H9 (cell line): ENCODE measurements at regions not wholly inside any gene's neighbourhood (a gene's known extent, or its start where the extent isn't known, plus 50 kb on each side); places are given as distances from the start of the nearest gene placed in this dataset.

Experiments
- DNase-seq: peaks from one replicate; pipeline ENCODE4 v3.0.0-alpha.2; 2017
- H2AFZ ChIP-seq: one replicate; pipeline ENCODE4 v1.6.1; 2013; ENCODE audit warnings: mild to moderate bottlenecking, low read length, control low read depth, moderate library complexity
- H2AK5ac ChIP-seq: 2 replicates; pipeline ENCODE4 v1.6.1; 2013; ENCODE audit warnings: low read length, control low read depth, mixed read lengths; ENCODE audit not compliant: insufficient read length
- H2BK120ac ChIP-seq: one replicate; pipeline ENCODE4 v1.6.1; 2013; ENCODE audit warnings: low read depth, mild to moderate bottlenecking, low read length, control low read depth, inconsistent platforms; ENCODE audit not compliant: poor library complexity, severe bottlenecking
- H2BK12ac ChIP-seq: 2 replicates; pipeline ENCODE4 v1.6.1; 2013; ENCODE audit warnings: low read length, control low read depth, mixed read lengths, low read depth; ENCODE audit not compliant: insufficient read length
- H2BK15ac ChIP-seq: 2 replicates; pipeline ENCODE4 v1.6.1; 2013; ENCODE audit warnings: low read depth, low read length, control low read depth
- H2BK20ac ChIP-seq: one replicate; pipeline ENCODE4 v1.6.1; 2013; ENCODE audit warnings: low read depth, mild to moderate bottlenecking, low read length, control low read depth, inconsistent platforms; ENCODE audit not compliant: poor library complexity, severe bottlenecking
- H2BK5ac ChIP-seq: 2 replicates; pipeline ENCODE4 v1.6.1; 2013; ENCODE audit warnings: low read length, control low read depth, mixed read lengths; ENCODE audit not compliant: insufficient read length
- H3K14ac ChIP-seq: 2 replicates; pipeline ENCODE4 v1.6.1; 2013; ENCODE audit warnings: low read length, control low read depth; ENCODE audit not compliant: insufficient read depth
- H3K18ac ChIP-seq: 2 replicates; pipeline ENCODE4 v1.6.1; 2013; ENCODE audit warnings: low read depth, mild to moderate bottlenecking, mixed read lengths, low read length, control low read depth; ENCODE audit not compliant: insufficient read length
- H3K23ac ChIP-seq: 2 replicates; pipeline ENCODE4 v1.6.1; 2013; ENCODE audit warnings: low read length, control low read depth, mixed read lengths, low read depth; ENCODE audit not compliant: insufficient read length
- H3K23me2 ChIP-seq: 2 replicates; pipeline ENCODE4 v1.6.1; 2013; ENCODE audit warnings: low read depth, mild to moderate bottlenecking, mixed read lengths, low read length, control low read depth; ENCODE audit not compliant: insufficient read length, poor library complexity, severe bottlenecking
- H3K27ac ChIP-seq: 2 replicates; pipeline ENCODE4 v1.5.1; 2013; ENCODE audit warnings: low read length, control low read depth, mixed read lengths, low read depth; ENCODE audit not compliant: insufficient read length
- H3K27me3 ChIP-seq: 2 replicates; pipeline ENCODE4 v1.6.1; 2013; ENCODE audit warnings: low read length, control low read depth, inconsistent platforms; ENCODE audit not compliant: insufficient read depth
- H3K4ac ChIP-seq: 2 replicates; pipeline ENCODE4 v1.6.1; 2013; ENCODE audit warnings: low read depth, mild to moderate bottlenecking, control low read depth, inconsistent platforms, low read length, moderate library complexity
- H3K4me1 ChIP-seq: 2 replicates; pipeline ENCODE4 v1.6.1; 2013; ENCODE audit warnings: low read length, control low read depth, inconsistent platforms; ENCODE audit not compliant: insufficient read depth
- H3K4me2 ChIP-seq: 2 replicates; pipeline ENCODE4 v1.6.1; 2013; ENCODE audit warnings: low read length, control low read depth, mixed read lengths; ENCODE audit not compliant: insufficient read length, insufficient read depth
- H3K56ac ChIP-seq: 2 replicates; pipeline ENCODE4 v1.6.1; 2013; ENCODE audit warnings: low read depth, mild to moderate bottlenecking, mixed read lengths, low read length, control low read depth; ENCODE audit not compliant: insufficient read length
- H3K79me1 ChIP-seq: 2 replicates; pipeline ENCODE4 v1.6.1; 2013; ENCODE audit warnings: low read depth, mild to moderate bottlenecking, moderate library complexity, low read length, control low read depth, inconsistent platforms; ENCODE audit not compliant: insufficient read depth, poor library complexity, severe bottlenecking
- H3K79me2 ChIP-seq: 2 replicates; pipeline ENCODE4 v1.6.1; 2013; ENCODE audit warnings: low read length, control low read depth, inconsistent platforms; ENCODE audit not compliant: insufficient read depth
- H3K9ac ChIP-seq: 2 replicates; pipeline ENCODE4 v1.6.1; 2013; ENCODE audit warnings: low read length, control low read depth, mixed read lengths; ENCODE audit not compliant: insufficient read length; ENCODE audit errors: extremely low read depth
- H3K9me3 ChIP-seq: one replicate; pipeline ENCODE4 v1.6.1; 2013; ENCODE audit warnings: low read depth, low read length, inconsistent platforms; ENCODE audit not compliant: control insufficient read depth
- H3T11ph ChIP-seq: one replicate; pipeline ENCODE4 v1.6.1; 2013; ENCODE audit warnings: mild to moderate bottlenecking, low read length, control low read depth, inconsistent platforms
- H4K20me1 ChIP-seq: one replicate; pipeline ENCODE4 v1.6.1; 2013; ENCODE audit not compliant: control insufficient read depth, insufficient read length, insufficient read depth
- H4K5ac ChIP-seq: 2 replicates; pipeline ENCODE4 v1.6.1; 2013; ENCODE audit warnings: low read depth, mild to moderate bottlenecking, mixed read lengths, low read length, control low read depth; ENCODE audit not compliant: insufficient read length
- H4K8ac ChIP-seq: replicated peaks from 2 replicates; pipeline ENCODE4 v1.6.1; 2013; ENCODE audit warnings: low read length, control low read depth, mixed read lengths, low read depth; ENCODE audit not compliant: insufficient read length
- H4K91ac ChIP-seq: 2 replicates; pipeline ENCODE4 v1.6.1; 2013; ENCODE audit warnings: low read depth, mild to moderate bottlenecking, moderate library complexity, mixed read lengths, low read length, control low read depth; ENCODE audit not compliant: insufficient read length
- H3K27ac Mint-ChIP-seq, 3 experiments: 2 replicates in 2 of 3; 3 replicates in 1 of 3; pipeline ENCODE4 v1.8.0; 2020 to 2021; ENCODE audit warnings: mixed read lengths in 3 of 3, mild to moderate bottlenecking in 1 of 3, moderate library complexity in 1 of 3
- H3K27me3 Mint-ChIP-seq: 2 replicates; pipeline ENCODE4 v1.8.0; 2021; ENCODE audit warnings: low read depth, mild to moderate bottlenecking, moderate library complexity, mixed read lengths
- H3K36me3 Mint-ChIP-seq, 3 experiments: 2 replicates in 2 of 3; 3 replicates in 1 of 3; pipeline ENCODE4 v1.8.0; 2020 to 2021; ENCODE audit warnings: low read depth in 3 of 3, mixed read lengths in 3 of 3; ENCODE audit not compliant: insufficient read depth in 1 of 3
- H3K4me1 Mint-ChIP-seq, 2 experiments: 2 replicates each; pipeline ENCODE4 v1.8.0; 2020; ENCODE audit warnings: mixed read lengths in 2 of 2
- H3K4me3 Mint-ChIP-seq, 2 experiments: 2 replicates in 1 of 2; 3 replicates in 1 of 2; pipeline ENCODE4 v1.8.0; 2020 to 2021; ENCODE audit warnings: mild to moderate bottlenecking in 2 of 2, mixed read lengths in 2 of 2, moderate library complexity in 1 of 2
- H3K9me3 Mint-ChIP-seq, 2 experiments: 2 replicates in 1 of 2; 3 replicates in 1 of 2; pipeline ENCODE4 v1.8.0; 2020; ENCODE audit warnings: mild to moderate bottlenecking in 2 of 2, mixed read lengths in 2 of 2, moderate library complexity in 1 of 2
- CTCF ChIP-seq: fragments of 200-600 bp; sonication (generic); conservative IDR thresholded peaks from 3 replicates; pipeline ENCODE4 v1.8.0; 2021; ENCODE audit warnings: antibody characterized with exemption, mild to moderate bottlenecking
- WGBS: extraction: QIAGEN DNeasy Blood & Tissue Kit; methylation state at CpG from one replicate; pipeline ENCODE4 v1.1.7; 2013; ENCODE audit warnings: missing lambda C conversion rate, low lambda C conversion rate, mixed read lengths; ENCODE audit not compliant: insufficient read length; ENCODE audit errors: extremely low coverage; 5-methylcytosine and 5-hydroxymethylcytosine counted together

- TF ChIP-seq CTCF, result no peak
- no peak overlapping the region for H2BK15ac ChIP-seq
- H2BK20ac ChIP-seq, result no peak overlapping the region
- H3K9ac ChIP-seq, result no peak overlapping the region
- H3K4me1 ChIP-seq, result no peaks in the 10 kb centered on the region
- no peak overlapping the region for H2BK12ac ChIP-seq
- no peak overlapping the region for H3K4me2 ChIP-seq
- H3K79me1 ChIP-seq, result no peaks in the 10 kb centered on the region
- H4K91ac ChIP-seq, result no peak overlapping the region
- no peak overlapping the region for H3K23ac ChIP-seq
- no peak for DNase-seq
- H4K5ac ChIP-seq, result no peak overlapping the region
- no peak overlapping the region for H3K56ac ChIP-seq
- WGBS, result no CpG with 5 or more reads among the region's 2 CpGs
- no peak overlapping the region for H3K4ac ChIP-seq
- H3K27me3 ChIP-seq, result no peaks in the 10 kb centered on the region
- Mint-ChIP-seq H3K4me3 (no peak overlapping the region), H3K9me3 (peaks cover 0 to 3% of the 10 kb centered on the region in 2 experiments; a peak in 1 of 5 replicates), H3K4me1 (no peaks in the 10 kb centered on the region), H3K27ac (no peak overlapping the region), H3K36me3 (no peaks in the 10 kb centered on the region), H3K27me3 (peaks cover 3% of the 10 kb centered on the region)
- no peaks in the 10 kb centered on the region for H3K79me2 ChIP-seq
- H4K20me1 ChIP-seq, result no peaks in the 10 kb centered on the region
- H2AK5ac ChIP-seq, result no peak overlapping the region
- no peak overlapping the region for H3K14ac ChIP-seq
- H2BK5ac ChIP-seq, result no peak overlapping the region
- H3K9me3 ChIP-seq, result no peaks in the 10 kb centered on the region
- no peaks in the 10 kb centered on the region for H3K23me2 ChIP-seq
- no peak overlapping the region for H3K27ac ChIP-seq
- no peak overlapping the region for H2AFZ ChIP-seq
- no peak overlapping the region for H3T11ph ChIP-seq
- H3K18ac ChIP-seq, result no peak overlapping the region
- no peak overlapping the region for H2BK120ac ChIP-seq
- H4K8ac ChIP-seq, result no peak overlapping the region
These were observed 362.9 kb downstream of the IRX2 start for GRCh38 chr5:2388571-2388970.
